ENCODE measurements at regions not wholly inside any gene's neighbourhood (a gene's known extent, or its start where the extent isn't known, plus 50 kb on each side); places are given as distances from the start of the nearest gene placed in this dataset.

GRCh38 chr5:67350185-67350584, 153.6 kb upstream of the CD180 start:
- DNase-seq = no peak

GRCh38 chr5:67347821-67348220, 151.2 kb upstream of the CD180 start:
- DNase-seq = no peak

GRCh38 chr5:67346611-67347010, 150.0 kb upstream of the CD180 start:
- DNase-seq = no peak

GRCh38 chr5:67344870-67345269, 148.3 kb upstream of the CD180 start:
- DNase-seq = no peak

- DNase-seq = no peak
Observed at GRCh38 chr5:67343835-67344234, 147.2 kb upstream of the CD180 start.

- no peak for DNase-seq
Observed at GRCh38 chr5:67341478-67341877, 144.9 kb upstream of the CD180 start.

GRCh38 chr5:67339219-67339767, 142.7 kb upstream of the CD180 start:
- no peak for DNase-seq

GRCh38 chr5:67338421-67338820, 141.8 kb upstream of the CD180 start:
- no peak for DNase-seq

- no peak for DNase-seq
Observed at GRCh38 chr5:67337751-67338150, 141.2 kb upstream of the CD180 start.

- DNase-seq = no peak
Observed at GRCh38 chr5:67335426-67335825, 138.8 kb upstream of the CD180 start.

GRCh38 chr5:67334373-67334772, 137.8 kb upstream of the CD180 start:
- DNase-seq = no peak

- DNase-seq = no peak
Observed at GRCh38 chr5:67333171-67333570, 136.6 kb upstream of the CD180 start.

- no peak for DNase-seq
Observed at GRCh38 chr5:67331296-67331925, 134.8 kb upstream of the CD180 start.

GRCh38 chr5:67319935-67320725, 123.5 kb upstream of the CD180 start:
- no peak for DNase-seq

- no peak for DNase-seq
Observed at GRCh38 chr5:67318746-67319145, 122.1 kb upstream of the CD180 start.

- DNase-seq = no peak
Observed at GRCh38 chr5:67317603-67318002, 121.0 kb upstream of the CD180 start.

- DNase-seq = no peak
Observed at GRCh38 chr5:67316695-67317094, 120.1 kb upstream of the CD180 start.

GRCh38 chr5:67315082-67315989, 118.7 kb upstream of the CD180 start:
- DNase-seq = no peak

- DNase-seq = no peak
Observed at GRCh38 chr5:67311701-67312100, 115.1 kb upstream of the CD180 start.

GRCh38 chr5:67311208-67311607, 114.6 kb upstream of the CD180 start:
- no peak for DNase-seq

- DNase-seq = no peak
Observed at GRCh38 chr5:67310740-67311139, 114.1 kb upstream of the CD180 start.

- no peak for DNase-seq
Observed at GRCh38 chr5:67310169-67310568, 113.6 kb upstream of the CD180 start.

- no peak for DNase-seq
Observed at GRCh38 chr5:67308988-67309688, 112.5 kb upstream of the CD180 start.
